IMR-90 (cell line): ENCODE measurements at regions not wholly inside any gene's neighbourhood (a gene's known extent, or its start where the extent isn't known, plus 50 kb on each side); places are given as distances from the start of the nearest gene placed in this dataset.

Source experiments
- BHLHE40 ChIP-seq: fragments of 150-350 bp; IDR thresholded peaks from 2 replicates; pipeline ENCODE4 v1.6.1; 2016; ENCODE audit warnings: mild to moderate bottlenecking, low read depth, low read length
- CEBPB ChIP-seq: IDR thresholded peaks from 2 replicates; pipeline ENCODE4 v1.6.1; 2012; ENCODE audit warnings: low read depth, low read length, improper control_type of control experiment
- CHD1 ChIP-seq: IDR thresholded peaks from 2 replicates; pipeline ENCODE4 v1.6.1; 2012; ENCODE audit warnings: low read depth, low read length, improper control_type of control experiment
- FOS ChIP-seq: fragments of 150-350 bp; IDR thresholded peaks from 2 replicates; pipeline ENCODE4 v1.6.1; 2016; ENCODE audit warnings: low read depth, low read length
- MAFK ChIP-seq: IDR thresholded peaks from 2 replicates; pipeline ENCODE4 v1.6.1; 2012; ENCODE audit warnings: low read depth, low read length, improper control_type of control experiment
- MAZ ChIP-seq: IDR thresholded peaks from 2 replicates; pipeline ENCODE4 v1.6.1; 2012; ENCODE audit warnings: low read depth, mild to moderate bottlenecking, low read length, improper control_type of control experiment, moderate library complexity, borderline replicate concordance
- POLR2A ChIP-seq: IDR thresholded peaks from 2 replicates; pipeline ENCODE4 v1.6.1; 2012; ENCODE audit warnings: mild to moderate bottlenecking, low read depth, low read length
- RAD21 ChIP-seq: IDR thresholded peaks from 2 replicates; pipeline ENCODE4 v1.6.1; 2012; ENCODE audit warnings: low read length, improper control_type of control experiment
- RFX5 ChIP-seq: IDR thresholded peaks from 2 replicates; pipeline ENCODE4 v1.8.0; 2012; ENCODE audit warnings: low read depth, mild to moderate bottlenecking, low read length, moderate library complexity
- SMC3 ChIP-seq: fragments of 150-350 bp; IDR thresholded peaks from 2 replicates; pipeline ENCODE4 v1.6.1; 2016; ENCODE audit warnings: low read depth, mild to moderate bottlenecking, antibody characterized with exemption, low read length, moderate library complexity
- TF ChIP-seq, protein P1 (sequence below): conservative IDR thresholded peaks from 2 replicates; pipeline ENCODE4 v1.5.1; 2012; ENCODE audit warnings: mild to moderate bottlenecking, low read depth, low read length, improper control_type of control experiment
- TF ChIP-seq, protein P2 (sequence below): fragments of 150-350 bp; IDR thresholded peaks from 2 replicates; pipeline ENCODE4 v1.6.1; 2017; ENCODE audit warnings: mild to moderate bottlenecking, antibody characterized with exemption, low read length, low read depth

DNA sequence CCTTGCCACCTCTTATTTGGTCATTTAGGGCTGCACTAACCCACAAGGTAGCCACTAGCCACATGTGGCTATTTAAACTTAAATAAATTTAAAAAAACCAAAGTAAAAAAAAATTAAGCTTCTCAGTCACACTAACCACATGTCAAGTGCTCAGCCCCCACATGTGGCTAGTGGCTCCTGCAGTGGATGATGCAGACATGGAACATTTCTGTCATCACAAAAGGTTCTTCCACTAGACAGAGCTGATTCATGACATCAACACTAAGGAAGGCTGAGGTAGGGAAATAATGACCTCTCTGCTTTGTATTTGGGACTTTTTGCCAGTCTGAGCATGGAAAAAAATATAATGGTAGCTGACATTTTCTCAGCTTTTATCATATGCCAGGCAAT is 173.0 kb upstream of the FERMT1 start:
- TF ChIP-seq, protein P1, sequence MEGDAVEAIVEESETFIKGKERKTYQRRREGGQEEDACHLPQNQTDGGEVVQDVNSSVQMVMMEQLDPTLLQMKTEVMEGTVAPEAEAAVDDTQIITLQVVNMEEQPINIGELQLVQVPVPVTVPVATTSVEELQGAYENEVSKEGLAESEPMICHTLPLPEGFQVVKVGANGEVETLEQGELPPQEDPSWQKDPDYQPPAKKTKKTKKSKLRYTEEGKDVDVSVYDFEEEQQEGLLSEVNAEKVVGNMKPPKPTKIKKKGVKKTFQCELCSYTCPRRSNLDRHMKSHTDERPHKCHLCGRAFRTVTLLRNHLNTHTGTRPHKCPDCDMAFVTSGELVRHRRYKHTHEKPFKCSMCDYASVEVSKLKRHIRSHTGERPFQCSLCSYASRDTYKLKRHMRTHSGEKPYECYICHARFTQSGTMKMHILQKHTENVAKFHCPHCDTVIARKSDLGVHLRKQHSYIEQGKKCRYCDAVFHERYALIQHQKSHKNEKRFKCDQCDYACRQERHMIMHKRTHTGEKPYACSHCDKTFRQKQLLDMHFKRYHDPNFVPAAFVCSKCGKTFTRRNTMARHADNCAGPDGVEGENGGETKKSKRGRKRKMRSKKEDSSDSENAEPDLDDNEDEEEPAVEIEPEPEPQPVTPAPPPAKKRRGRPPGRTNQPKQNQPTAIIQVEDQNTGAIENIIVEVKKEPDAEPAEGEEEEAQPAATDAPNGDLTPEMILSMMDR = no peak
- TF ChIP-seq SMC3 (no peak), RAD21 (no peak), MAZ (no peak), RFX5 (no peak), POLR2A (no peak), FOS (no peak), CEBPB (no peak), MAFK (no peak), CHD1 (no peak), BHLHE40 (no peak)
- TF ChIP-seq, protein P2, sequence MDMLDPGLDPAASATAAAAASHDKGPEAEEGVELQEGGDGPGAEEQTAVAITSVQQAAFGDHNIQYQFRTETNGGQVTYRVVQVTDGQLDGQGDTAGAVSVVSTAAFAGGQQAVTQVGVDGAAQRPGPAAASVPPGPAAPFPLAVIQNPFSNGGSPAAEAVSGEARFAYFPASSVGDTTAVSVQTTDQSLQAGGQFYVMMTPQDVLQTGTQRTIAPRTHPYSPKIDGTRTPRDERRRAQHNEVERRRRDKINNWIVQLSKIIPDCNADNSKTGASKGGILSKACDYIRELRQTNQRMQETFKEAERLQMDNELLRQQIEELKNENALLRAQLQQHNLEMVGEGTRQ = no peak
